Muscle of back (tissue), 3 donors: ENCODE measurements at regions not wholly inside any gene's neighbourhood (a gene's known extent, or its start where the extent isn't known, plus 50 kb on each side); places are given as distances from the start of the nearest gene placed in this dataset.
A peak's percentile ranks its signal among the peaks of the same experiment; 100 is the strongest.

Source experiments
- DNase-seq, 3 donors: peaks; one replicate each; pipeline versions ENCODE4 v3.0.0 to v3.0.0-alpha.2; 2013

- no peak for DNase-seq
These were observed 73.4 kb upstream of the DNAH5 start for GRCh38 chr5:14017904-14018303.

GRCh38 chr5:14016549-14016948, 72.1 kb upstream of the DNAH5 start:
- DNase-seq, result no peak

GRCh38 chr5:14011089-14012020, 66.9 kb upstream of the DNAH5 start:
- peak; percentile 85 to 95 (median 88) for DNase-seq

GRCh38 chr5:14009575-14009974, 65.1 kb upstream of the DNAH5 start:
- no peak for DNase-seq

- no peak for DNase-seq
These were observed 64.4 kb upstream of the DNAH5 start for GRCh38 chr5:14008819-14009311.

- DNase-seq, result peak; percentile 52 to 86 (median 82)
These were observed 62.5 kb upstream of the DNAH5 start for GRCh38 chr5:14006823-14007520.

- DNase-seq, result no peak
These were observed 60.3 kb upstream of the DNAH5 start for GRCh38 chr5:14004598-14005394.

- no peak for DNase-seq
These were observed 59.4 kb upstream of the DNAH5 start for GRCh38 chr5:14003936-14004335.

- DNase-seq, result no peak
These were observed 59.0 kb upstream of the DNAH5 start for GRCh38 chr5:14003513-14003912.

- DNase-seq, result no peak
These were observed 53.8 kb upstream of the DNAH5 start for GRCh38 chr5:13998254-13998653.

- DNase-seq, result no peak
These were observed 53.0 kb upstream of the DNAH5 start for GRCh38 chr5:13997514-13997913.

GRCh38 chr5:13994621-13995253, 50.2 kb upstream of the DNAH5 start:
- DNase-seq, result no peak
